IPS-11a (cell line): ENCODE measurements at regions not wholly inside any gene's neighbourhood (a gene's known extent, or its start where the extent isn't known, plus 50 kb on each side); places are given as distances from the start of the nearest gene placed in this dataset.
"Not testable (repeated sequence)": the region's sequence is repeated elsewhere in the genome, so short reads cannot be mapped to it uniquely, and the experiment has no call there.

Experiments
- H3K4me3 ChIP-seq: one replicate; pipeline ENCODE4 v1.5.1; 2013; ENCODE audit warnings: low read depth, low read length, control low read depth

DNA sequence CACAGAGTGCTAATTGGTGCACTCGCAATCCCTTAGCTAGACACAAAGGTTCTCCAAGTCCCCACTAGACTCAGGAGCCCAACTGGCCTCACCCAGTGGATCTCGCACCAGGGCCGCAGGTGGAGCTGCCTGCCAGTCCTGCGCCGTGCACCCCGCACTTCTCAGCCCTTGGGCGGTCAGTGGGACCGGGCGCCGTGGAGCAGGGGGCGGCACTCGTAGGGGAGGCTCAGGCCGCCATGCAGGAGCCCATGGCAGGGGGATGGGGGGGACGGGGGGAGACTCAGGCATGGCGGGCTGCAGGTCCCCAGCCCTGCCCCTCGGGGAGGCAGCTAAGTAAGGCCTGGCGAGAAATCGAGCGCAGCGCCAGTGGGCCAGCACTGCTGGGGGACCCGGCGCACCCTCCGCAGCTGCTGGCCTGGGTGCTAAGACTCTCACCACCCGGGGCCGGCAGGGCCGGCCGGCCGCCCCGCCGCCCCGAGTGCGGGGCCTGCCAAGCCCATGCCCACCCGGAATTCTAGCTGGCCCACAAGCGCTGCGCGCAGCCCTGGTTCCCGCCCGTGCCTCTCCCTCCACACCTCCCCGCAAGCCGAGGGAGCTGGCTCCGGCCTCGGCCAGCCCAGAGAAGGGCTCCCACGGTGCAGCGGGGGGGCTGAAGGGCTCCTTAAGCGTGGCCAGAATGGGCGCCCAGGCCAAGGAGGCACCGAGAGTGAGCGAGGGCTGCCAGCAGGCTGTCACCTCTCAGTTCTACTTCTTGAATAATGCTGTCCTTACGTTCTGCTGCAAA lies 258.2 kb downstream of the GALC start:
- H3K4me3 ChIP-seq: not testable (repeated sequence)

DNA sequence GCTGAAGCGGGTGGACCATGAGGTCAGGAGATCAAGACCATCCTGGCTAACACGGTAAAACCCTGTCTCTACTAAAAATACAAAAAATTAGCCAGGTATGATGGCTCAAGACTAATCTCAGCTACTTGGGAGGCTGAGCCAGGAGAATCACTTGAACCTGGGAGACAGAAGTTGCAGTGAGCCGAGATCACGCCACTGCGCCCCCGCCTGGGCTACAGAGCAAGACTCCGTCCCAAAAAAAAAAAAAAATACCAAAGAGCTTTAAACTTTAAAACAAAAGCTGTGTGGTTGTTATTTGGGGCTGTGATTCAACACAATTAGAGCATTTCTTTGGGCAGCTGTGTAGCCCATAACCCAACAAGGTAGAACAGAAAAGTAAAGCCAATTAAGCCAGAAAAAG lies 259.9 kb downstream of the GALC start:
- not testable (repeated sequence) for H3K4me3 ChIP-seq

DNA sequence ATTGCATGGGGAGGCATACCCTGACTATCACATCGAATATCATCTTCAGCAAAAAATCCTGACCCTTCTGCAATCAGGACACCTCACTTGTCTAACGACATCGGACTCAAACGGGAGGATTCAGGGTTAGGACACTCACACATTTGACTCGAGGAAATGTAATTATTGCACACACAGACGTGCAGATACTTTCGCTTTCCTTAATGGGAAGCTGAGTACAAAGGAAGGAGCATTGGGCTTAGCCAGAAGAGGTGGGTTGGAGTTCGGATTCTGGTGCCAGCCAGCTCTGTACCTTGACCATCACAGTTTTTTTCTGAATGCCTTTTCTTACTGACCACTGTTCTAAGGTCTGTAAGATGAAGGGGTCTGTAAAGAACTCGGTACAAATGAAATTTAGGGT lies 260.4 kb downstream of the GALC start:
- no peak overlapping the region for H3K4me3 ChIP-seq

DNA sequence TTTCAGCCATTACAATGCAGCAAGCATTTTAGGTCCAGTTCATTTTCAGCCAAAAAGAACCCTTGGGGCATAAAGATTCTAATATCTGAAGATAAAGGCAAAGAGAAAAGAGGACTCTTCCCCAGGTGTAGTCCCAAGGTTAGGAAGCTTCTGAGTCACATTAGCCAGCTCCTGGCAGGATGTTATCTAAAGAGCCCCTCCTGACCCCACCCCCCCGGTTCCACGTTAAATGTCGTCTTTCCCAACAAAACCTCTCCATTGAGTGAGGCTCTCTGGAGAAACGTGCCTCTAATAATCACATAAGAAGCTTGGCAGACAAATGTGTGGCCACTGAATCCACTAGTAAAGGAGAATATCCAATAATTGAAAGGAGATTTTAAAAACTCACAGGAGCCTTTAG lies 267.7 kb downstream of the GALC start:
- no peak overlapping the region for H3K4me3 ChIP-seq

DNA sequence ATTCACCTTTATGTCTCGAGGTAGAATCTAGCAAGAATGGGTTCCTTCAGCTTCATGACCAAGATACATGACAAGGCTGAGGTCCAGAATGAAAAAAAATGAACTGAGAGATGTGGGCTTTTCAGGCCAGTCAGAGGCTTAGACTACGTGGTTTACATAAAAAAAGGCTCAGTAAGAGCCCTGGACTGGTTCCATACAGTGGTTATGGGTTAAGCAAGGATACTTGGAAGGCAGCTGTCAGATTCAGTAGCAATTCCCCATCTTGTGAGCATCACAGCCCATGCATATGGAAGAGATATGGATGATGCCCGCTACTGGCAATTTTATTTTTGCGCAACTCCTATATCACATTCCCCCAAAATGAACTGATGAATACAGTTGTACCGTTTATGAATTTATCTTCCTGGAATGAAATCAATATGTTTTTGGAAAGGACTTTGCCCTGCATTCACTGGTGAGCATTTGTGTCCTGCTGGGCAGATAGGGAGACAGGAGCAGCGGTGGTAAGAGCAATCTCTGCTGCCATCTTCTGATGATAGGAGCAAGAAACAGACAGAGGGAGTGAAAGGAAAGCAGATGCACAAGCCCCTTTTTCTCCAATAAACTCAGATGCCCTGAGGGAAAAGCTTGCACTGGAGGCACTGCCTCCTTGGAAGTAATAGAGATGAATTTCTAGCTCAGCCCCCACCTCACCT lies 280.4 kb downstream of the GALC start:
- no peak overlapping the region for H3K4me3 ChIP-seq

DNA sequence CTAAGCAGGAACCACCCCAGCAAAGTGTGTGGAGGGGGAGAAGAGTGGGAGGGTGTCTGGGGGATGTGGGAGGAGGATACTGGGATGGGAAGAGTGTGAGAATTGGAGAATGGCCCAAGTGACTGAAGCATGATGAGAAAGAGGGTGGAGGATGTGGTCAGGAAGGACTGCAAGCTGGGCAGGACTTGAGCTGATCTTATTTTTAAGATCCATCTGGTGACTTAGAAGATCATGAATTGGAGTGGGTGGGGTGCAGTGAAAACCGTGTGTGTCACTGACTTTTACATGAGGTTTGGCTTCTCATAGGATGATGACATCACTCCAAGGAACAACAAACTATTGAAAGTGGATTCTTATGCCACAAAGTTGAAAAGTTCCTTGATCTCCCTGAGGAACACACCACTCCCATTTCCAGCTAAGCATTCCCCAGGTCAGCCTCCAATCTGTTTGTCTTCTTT lies 287.5 kb downstream of the GALC start:
- no peak overlapping the region for H3K4me3 ChIP-seq

DNA sequence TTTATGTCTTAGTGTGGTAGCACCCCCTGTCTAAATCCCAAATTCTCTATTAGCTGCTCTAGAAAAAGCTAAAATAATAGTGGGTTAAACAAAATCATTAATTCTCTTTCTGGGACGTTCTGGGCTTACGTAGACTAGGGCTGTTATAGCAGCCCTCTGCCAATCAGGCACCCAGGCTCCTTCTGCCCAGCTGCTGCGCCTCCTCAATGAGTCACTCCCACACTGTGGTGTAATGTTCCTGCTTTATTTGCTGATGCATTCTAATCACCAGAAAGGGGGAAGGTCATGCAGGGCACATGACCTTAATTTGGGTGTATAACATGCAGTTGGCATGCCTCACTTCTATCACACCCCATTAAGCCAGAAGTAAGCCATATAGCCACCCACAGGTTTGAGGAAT lies 294.5 kb downstream of the GALC start:
- H3K4me3 ChIP-seq: no peak overlapping the region

DNA sequence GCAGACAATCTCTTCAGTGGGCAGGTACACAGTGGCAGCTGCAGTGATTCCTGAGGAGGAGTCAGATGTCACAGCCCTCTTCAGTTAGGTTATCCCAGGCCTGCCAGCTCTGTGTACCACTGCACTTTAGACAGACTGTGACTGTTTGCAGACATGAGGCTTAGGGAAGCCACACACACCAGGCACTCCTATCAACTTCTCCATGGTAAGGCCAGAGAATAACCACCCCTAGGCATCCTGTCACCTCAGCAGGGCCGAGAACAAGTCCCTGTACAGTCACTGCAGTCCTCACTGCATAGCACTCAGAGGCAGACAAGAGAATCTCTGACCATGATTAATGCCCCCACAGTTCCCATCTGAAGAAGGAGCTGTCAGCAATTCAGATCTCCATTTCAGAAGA lies 296.5 kb downstream of the GALC start:
- no peak overlapping the region for H3K4me3 ChIP-seq

DNA sequence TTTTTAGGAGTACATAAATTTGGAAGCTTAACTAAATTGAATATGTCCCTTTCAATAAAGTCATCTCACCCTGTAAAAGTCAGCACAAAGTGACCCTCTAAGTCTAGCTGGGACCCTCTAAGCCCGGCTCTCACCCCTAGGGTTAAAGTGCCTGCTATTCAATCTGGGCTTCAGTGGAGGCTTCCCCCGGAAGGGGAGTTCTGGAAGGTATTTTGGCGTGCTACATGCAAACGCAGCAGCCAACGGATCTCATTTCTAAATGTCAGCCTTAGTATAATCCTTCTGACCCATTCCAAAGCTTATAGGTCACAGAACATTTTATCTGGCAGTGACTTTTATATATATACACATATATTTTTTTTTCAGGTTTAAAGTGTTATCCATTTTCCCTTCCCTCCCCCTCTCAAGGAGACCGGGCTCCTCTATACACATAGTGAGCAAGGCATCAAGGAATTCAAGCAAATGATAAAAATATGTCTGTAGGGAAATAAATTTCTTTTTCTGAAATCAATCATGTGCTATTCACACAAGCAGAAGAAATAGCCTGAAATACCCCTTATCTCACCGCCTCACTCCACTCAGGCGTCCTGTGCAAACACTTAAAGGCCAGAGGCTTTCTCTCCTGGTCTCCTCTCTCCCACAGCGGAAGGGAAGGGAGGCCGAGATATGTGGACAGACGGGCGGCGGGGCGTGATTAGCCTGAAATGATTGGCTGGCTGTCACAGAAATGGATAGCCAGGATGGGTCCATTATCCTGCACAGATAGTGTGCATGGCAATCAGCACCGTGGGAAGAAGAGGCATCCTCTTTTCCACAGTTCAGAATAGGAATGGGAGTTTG lies 301.7 kb downstream of the GALC start:
- no peak overlapping the region for H3K4me3 ChIP-seq

DNA sequence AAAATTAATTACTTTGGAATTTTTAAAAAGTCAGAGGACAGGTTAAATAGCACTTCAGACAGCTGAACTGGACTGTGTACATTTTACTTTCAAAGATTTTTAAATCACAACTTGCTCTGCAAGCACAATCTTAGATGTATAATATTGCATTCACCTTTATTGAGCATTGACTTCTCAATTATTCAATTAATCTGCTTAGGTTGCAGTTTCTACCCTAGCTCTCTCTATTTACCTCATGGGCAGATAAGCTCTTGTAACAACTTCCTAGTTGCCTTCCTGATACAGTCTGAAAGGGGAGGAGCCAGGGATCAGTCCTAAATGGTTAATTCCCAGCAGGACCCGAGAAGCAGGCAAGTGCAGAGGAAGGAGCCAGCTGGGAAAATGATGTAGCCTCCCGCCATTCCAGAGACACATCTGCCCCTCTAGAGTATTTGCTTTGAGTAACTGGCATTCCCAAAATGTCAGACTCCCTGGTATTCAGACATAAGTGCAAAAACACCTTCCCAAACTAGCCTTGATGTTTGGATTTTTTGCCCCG lies 302.8 kb downstream of the GALC start:
- no peak overlapping the region for H3K4me3 ChIP-seq

DNA sequence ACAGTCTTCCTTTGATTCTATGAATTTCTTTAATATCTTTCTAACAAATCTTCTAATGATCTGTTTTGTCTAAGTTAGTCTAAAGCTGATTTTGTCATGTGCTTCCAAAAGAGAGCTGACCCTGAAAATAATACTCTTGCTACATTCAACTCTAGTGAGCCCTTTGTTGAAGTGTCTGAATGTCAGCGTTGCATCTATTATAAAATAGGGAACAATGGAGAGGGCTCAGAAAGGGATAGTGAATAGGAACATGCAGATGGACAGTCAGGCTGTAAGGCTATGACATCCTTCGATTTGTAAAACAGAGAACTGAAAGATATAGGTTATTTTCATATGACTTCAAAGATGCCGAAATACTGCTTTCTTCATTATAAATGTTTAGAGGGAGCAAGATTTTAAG lies 304.5 kb downstream of the GALC start:
- no peak overlapping the region for H3K4me3 ChIP-seq

DNA sequence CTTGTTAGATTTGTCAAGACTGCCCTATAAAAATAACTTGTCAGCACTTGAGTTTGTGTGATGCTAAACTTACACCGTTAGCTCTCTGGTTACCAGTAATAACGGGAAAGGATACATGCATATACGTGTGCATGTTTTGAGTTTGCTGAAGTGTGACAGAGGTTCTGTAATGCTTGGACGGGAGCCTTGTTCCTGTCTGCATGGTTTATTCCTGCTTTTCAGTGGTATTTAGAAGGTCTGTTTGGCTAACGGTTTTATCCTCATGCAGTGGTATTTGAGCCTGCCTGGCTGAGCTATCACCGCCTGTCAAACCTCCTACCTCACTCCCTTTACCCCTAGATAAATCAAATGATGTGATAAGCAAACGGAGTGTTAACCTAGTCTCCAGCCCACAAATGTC lies 305.6 kb downstream of the GALC start:
- no peak overlapping the region for H3K4me3 ChIP-seq

DNA sequence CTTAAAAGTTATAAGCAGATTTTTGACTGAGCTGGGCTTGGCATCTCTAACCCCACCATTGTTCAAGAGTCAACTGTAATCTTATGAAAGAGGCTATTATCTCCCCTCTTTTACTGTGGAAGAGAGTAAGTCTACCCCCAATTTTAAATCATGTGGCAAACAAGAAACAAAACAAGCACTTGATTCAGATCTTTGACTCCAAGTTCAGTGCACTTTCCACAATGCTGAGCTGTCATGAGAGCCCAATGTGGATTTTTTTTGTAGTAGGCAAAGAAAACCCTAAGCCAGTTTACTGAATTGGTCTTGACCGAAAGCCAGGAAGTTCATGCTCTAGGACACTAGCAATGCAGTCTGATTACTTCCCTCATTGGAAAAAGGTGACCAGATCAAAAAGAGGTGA lies 306.2 kb downstream of the GALC start:
- no peak overlapping the region for H3K4me3 ChIP-seq

DNA sequence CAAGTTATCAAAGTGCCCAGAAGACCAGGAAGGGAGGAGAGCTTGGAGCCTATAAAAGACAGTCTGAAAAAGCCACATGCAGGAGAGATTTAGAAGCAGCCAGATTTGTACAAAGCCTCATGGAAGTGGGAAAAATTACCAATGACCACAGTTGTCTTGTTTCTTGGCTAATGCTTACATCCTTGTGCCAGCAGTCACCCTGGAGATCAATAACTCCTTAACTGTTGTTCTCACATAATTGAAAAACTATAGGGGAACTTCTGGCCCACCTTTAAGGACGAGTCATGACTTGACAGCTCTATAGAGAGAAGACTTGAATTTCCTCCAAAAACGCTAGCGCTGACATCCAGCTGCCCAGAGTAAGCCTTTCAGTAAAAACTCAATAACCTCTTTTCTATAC lies 313.1 kb downstream of the GALC start:
- no peak overlapping the region for H3K4me3 ChIP-seq

DNA sequence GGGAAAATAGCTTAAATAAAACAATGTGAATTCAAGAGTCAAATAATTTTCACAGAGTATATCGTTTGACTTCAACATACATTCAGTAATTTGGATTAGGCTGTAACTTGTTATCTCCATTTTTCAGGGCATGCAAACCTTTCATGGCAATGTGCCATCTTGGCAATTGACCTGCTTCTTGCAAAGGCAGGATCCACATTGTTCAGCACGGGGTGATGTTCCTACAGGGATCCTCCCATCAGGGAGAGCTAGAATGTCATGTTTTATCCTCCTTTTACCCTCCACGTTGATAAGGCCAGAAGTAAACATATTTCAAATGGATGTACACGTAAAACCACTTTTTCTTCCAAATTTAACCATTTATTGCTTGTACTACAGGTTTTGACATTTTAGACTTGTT lies 314.4 kb downstream of the GALC start:
- H3K4me3 ChIP-seq: no peak overlapping the region

DNA sequence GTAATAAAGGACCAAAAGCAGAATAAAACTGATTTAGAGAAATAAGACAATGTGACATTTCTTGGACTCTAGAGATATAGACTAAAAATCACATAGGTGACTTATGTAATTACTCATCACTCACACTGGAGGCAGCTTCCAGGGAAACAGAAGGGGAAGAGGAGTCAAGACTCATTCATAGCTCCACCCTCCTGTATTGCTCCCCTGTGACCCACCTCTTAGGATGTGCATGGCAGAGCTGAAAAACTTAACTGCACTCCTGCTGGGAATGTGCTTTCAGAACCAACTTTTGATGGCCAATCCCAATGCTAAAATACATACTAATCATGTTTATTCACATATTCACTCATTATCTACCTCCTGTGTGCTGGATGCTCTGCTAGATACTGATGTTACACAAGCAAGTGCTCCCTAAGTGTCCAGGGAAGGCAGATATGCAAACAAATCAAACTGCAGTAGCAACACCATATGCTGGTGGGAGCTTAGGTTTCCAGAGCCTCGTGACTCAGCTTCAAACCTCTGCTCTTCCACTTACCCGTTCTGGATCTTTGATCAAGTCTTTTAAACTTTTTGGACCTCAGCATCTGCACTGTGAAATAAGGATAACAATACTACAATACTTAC lies 316.1 kb downstream of the GALC start:
- no peak overlapping the region for H3K4me3 ChIP-seq

DNA sequence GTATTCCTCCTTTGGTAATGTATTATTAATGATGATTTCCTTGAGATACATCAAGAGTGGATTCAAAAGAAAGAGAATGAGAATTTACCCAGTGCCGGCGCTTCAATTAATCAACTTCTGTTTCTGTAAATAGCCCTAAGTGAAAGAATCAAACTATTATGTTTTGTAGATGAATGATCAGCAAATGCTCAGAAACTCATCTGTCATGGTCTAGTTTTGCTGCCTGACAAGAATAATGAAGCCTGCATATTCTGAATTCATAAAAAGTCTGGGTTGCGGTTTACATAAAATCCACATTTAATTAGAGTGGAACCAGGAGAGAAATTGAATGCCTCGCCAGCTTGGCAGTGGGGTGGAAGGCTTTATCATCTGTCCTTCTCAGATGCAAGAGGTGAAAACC lies 325.3 kb downstream of the GALC start:
- no peak overlapping the region for H3K4me3 ChIP-seq

DNA sequence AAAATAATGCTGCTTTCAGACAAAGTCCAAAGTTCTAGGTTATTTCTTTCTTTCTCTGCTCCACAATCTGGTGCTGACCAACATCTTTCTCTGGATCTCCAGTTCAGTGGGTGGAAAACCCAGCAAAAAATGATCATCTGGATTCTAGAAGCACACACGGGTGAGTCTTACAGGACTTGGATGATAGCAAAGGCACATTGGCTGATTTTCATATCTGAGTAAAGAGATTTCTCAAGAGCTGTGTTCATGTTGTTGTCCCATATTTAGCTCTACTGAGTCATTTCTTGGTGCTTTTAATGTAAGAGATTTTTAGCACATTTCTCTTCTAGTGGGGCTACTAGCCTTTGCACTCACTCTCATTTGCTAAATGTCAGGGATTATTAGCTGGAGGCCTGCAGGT lies 336.7 kb downstream of the GALC start:
- H3K4me3 ChIP-seq: no peak overlapping the region

DNA sequence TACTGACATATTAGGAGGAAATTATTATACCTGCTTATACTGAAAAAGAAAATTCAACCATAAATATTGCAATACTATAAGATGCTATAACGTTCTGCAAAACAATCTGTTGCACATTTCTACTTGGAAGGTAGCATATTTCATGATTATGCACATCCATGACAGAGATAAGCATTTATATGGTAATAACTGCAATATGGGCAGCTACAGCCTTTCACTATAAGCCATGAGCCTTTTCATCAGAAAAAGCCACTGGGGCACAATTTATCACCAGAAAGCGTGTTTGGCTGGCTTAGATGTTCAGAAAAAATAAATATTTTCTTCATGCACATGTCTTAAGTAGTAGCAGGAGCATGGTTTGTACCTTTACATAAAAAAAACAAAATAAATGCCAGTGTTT lies 340.7 kb downstream of the GALC start:
- no peak overlapping the region for H3K4me3 ChIP-seq

DNA sequence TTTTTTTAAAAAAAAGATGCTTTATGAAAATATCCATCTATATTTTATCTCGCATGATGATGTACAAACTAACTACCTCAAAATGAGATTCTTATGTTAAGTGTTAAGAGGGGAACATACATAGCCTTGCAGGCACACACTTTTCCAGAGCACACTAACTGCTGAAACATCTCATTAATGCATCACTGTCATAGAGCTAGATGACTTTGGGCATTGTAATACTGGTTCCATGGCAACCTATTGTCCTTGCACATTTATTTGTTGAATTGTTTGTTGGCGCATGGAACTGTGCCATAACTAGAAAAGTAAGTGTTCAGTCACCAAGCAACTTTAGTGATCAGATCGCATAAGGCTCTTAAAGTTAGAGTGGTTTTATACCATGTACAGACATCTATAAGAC lies 348.3 kb downstream of the GALC start:
- H3K4me3 ChIP-seq: no peak overlapping the region

DNA sequence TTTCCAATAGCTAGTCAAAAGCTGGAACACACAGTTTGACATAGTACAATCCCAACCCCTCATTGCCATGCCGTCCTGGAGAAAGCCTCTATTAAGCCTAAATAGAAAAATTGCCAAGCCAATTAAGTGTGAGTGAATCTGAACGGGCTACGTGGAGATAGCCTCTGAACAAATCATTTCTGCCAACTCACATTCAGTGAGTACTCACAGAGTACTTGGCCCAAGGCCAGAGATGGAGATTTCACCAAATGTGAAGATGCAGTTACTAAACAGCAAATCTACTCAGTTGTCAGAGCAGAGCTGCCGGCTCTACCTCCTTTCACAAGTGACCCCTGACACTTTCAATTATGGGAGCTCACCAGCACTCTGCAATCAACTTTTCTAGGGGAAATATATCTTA lies 350.0 kb downstream of the GALC start:
- no peak overlapping the region for H3K4me3 ChIP-seq
